ENCODE measurements at regions not wholly inside any gene's neighbourhood (a gene's known extent, or its start where the extent isn't known, plus 50 kb on each side); places are given as distances from the start of the nearest gene placed in this dataset.

- Histone ChIP-seq H3K27ac (ENCODE audit: low read depth in 1 of 2, low read length in 1 of 2) (no peak overlapping the region), H3K27me3 (ENCODE audit: control insufficient read depth in 2 of 2, insufficient read depth in 1 of 2, low read length in 1 of 2) (no peaks in the 10 kb centered on the region), H3K4me3 (ENCODE audit: low read length in 2 of 2) (no peak overlapping the region), H3K36me3 (ENCODE audit: control insufficient read depth in 2 of 2, insufficient read depth in 2 of 2, low read length in 1 of 2) (no peaks in the 10 kb centered on the region), H3K4me1 (ENCODE audit: control insufficient read depth in 2 of 2, insufficient read depth in 2 of 2, low read length in 2 of 2) (no peaks in the 10 kb centered on the region), H3K9me3 (ENCODE audit: control insufficient read depth in 2 of 2, insufficient read depth in 1 of 2, low read length in 1 of 2) (peaks cover 0 to 5% of the 10 kb centered on the region in 2 donors)
- WGBS, result 89% methylated on average over 4 of the region's 4 CpGs
- no peak for DNase-seq (ENCODE audit: low read depth in 6 of 9, low spot score in 9 of 9)
Measured at GRCh38 chr2:103616891-103617290, 855.1 kb downstream of the TMEM182 start.

GRCh38 chr2:103618112-103618511 lies 856.3 kb downstream of the TMEM182 start:
- Histone ChIP-seq H3K4me1 (ENCODE audit: control insufficient read depth in 2 of 2, insufficient read depth in 2 of 2, low read length in 2 of 2) (no peaks in the 10 kb centered on the region), H3K9me3 (ENCODE audit: control insufficient read depth in 2 of 2, insufficient read depth in 1 of 2, low read length in 1 of 2) (peaks cover 0 to 5% of the 10 kb centered on the region in 2 donors), H3K27me3 (ENCODE audit: control insufficient read depth in 2 of 2, insufficient read depth in 1 of 2, low read length in 1 of 2) (no peaks in the 10 kb centered on the region), H3K4me3 (ENCODE audit: low read length in 2 of 2) (no peak overlapping the region), H3K27ac (ENCODE audit: low read depth in 1 of 2, low read length in 1 of 2) (no peak overlapping the region), H3K36me3 (ENCODE audit: control insufficient read depth in 2 of 2, insufficient read depth in 2 of 2, low read length in 1 of 2) (no peaks in the 10 kb centered on the region)
- no peak for DNase-seq (ENCODE audit: low read depth in 6 of 9, low spot score in 9 of 9)
- 92% methylated on average over 2 of the region's 2 CpGs for whole genome bisulfite sequencing

DNA sequence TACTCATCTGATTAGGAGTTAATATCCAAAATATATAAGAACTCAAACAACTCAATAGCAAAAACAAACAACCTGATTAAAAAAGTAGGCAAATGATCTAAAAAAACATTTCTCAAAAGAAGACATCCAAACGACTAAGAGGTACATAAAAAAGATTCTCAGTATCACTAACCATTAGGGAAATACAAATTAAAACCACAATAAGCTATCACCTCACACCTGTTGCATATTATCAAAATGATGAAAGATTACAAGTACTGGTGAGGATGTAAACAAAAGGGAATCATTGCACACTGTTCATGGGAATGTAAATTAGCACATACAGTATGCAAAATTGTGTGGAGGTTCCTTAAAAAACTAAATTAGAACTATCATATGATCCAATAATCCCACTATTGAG lies 865.5 kb downstream of the TMEM182 start:
- DNase-seq (ENCODE audit: low read depth in 6 of 9, low spot score in 9 of 9), result no peak
- no peaks in the 10 kb centered on the region for H3K9me3 ChIP-seq (ENCODE audit: control insufficient read depth in 2 of 2, insufficient read depth in 1 of 2, low read length in 1 of 2)
- H3K4me3 ChIP-seq (ENCODE audit: low read length in 2 of 2), result no peak overlapping the region
- no peaks in the 10 kb centered on the region for H3K36me3 ChIP-seq (ENCODE audit: control insufficient read depth in 2 of 2, insufficient read depth in 2 of 2, low read length in 1 of 2)
- 51% methylated on average over 1 of the region's 1 CpG for WGBS
- no peaks in the 10 kb centered on the region for H3K27me3 ChIP-seq (ENCODE audit: control insufficient read depth in 2 of 2, insufficient read depth in 1 of 2, low read length in 1 of 2)
- no peaks in the 10 kb centered on the region for H3K4me1 ChIP-seq (ENCODE audit: control insufficient read depth in 2 of 2, insufficient read depth in 2 of 2, low read length in 2 of 2)
- no peak overlapping the region for H3K27ac ChIP-seq (ENCODE audit: low read depth in 1 of 2, low read length in 1 of 2)

DNA sequence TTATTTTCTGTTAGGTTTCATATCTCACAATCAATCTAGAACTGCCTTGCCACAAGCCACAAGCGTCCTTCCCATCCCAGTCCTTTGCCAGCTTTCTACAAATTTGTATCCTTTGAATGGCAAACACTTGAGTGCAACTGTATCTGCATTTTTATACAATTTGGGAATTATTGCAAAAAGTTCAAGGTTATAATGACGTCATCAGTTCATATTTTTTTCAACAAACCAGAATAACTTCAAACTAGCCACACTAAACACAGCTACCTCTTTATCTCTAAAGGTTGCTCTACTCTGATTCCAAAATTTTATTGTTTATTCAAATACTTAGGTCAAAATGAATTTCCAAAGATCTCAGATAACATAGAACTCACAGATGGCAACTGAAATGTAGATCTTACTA lies 877.1 kb downstream of the TMEM182 start:
- H3K9me3 ChIP-seq (ENCODE audit: control insufficient read depth in 2 of 2, insufficient read depth in 1 of 2, low read length in 1 of 2), result no peaks in the 10 kb centered on the region
- H3K4me1 ChIP-seq (ENCODE audit: control insufficient read depth in 2 of 2, insufficient read depth in 2 of 2, low read length in 2 of 2), result no peaks in the 10 kb centered on the region
- WGBS, result 65% methylated on average over 2 of the region's 2 CpGs
- DNase-seq (ENCODE audit: low read depth in 6 of 9, low spot score in 9 of 9), result no peak
- no peak overlapping the region for H3K27ac ChIP-seq (ENCODE audit: low read depth in 1 of 2, low read length in 1 of 2)
- no peak overlapping the region for H3K4me3 ChIP-seq (ENCODE audit: low read length in 2 of 2)
- no peaks in the 10 kb centered on the region for H3K27me3 ChIP-seq (ENCODE audit: control insufficient read depth in 2 of 2, insufficient read depth in 1 of 2, low read length in 1 of 2)
- no peaks in the 10 kb centered on the region for H3K36me3 ChIP-seq (ENCODE audit: control insufficient read depth in 2 of 2, insufficient read depth in 2 of 2, low read length in 1 of 2)

DNA sequence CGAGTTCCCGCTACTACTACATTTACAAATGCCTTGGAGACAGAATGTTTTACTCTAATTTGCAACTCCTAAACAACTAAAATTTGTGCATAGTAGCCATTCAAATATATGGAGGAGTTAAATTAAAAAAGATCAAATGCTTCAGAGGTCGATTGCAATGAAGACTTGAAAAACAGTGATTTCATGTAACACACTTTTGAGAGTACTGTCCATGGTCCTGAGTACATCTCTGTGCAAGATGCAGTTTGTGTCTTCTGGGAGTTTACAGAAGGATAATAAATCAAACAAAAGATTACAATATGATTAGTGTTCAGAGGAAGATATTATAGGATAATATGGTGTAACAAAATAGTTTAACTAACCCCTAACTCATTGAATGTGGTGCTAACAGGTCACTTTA lies 894.7 kb downstream of the TMEM182 start:
- Histone ChIP-seq H3K27ac (ENCODE audit: low read depth in 1 of 2, low read length in 1 of 2) (no peak overlapping the region), H3K36me3 (ENCODE audit: control insufficient read depth in 2 of 2, insufficient read depth in 2 of 2, low read length in 1 of 2) (no peaks in the 10 kb centered on the region), H3K27me3 (ENCODE audit: control insufficient read depth in 2 of 2, insufficient read depth in 1 of 2, low read length in 1 of 2) (no peaks in the 10 kb centered on the region), H3K4me3 (ENCODE audit: low read length in 2 of 2) (no peak overlapping the region), H3K4me1 (ENCODE audit: control insufficient read depth in 2 of 2, insufficient read depth in 2 of 2, low read length in 2 of 2) (no peaks in the 10 kb centered on the region), H3K9me3 (ENCODE audit: control insufficient read depth in 2 of 2, insufficient read depth in 1 of 2, low read length in 1 of 2) (no peaks in the 10 kb centered on the region)
- 82% methylated on average over 3 of the region's 3 CpGs for WGBS
- no peak for DNase-seq (ENCODE audit: low read depth in 6 of 9, low spot score in 9 of 9)

DNA sequence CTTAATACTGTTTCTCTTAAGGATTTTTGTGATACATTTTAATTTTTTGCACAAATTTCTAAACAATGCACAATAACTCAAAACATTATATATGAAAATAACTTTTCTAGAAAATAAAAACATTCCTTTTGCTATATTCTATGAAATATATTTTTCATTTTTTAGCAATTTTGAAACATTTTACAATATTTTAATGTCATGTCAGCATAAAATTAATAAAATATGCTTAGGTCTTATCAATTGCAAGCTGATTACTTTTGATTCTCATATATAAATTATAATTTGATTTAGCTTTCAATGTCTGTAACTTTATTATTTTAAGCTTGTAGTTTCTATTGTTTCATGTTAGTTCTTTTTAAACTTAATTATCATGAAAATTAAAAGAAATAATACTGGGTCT lies 898.7 kb downstream of the TMEM182 start:
- Histone ChIP-seq H3K36me3 (ENCODE audit: control insufficient read depth in 2 of 2, insufficient read depth in 2 of 2, low read length in 1 of 2) (no peaks in the 10 kb centered on the region), H3K4me1 (ENCODE audit: control insufficient read depth in 2 of 2, insufficient read depth in 2 of 2, low read length in 2 of 2) (no peaks in the 10 kb centered on the region), H3K27me3 (ENCODE audit: control insufficient read depth in 2 of 2, insufficient read depth in 1 of 2, low read length in 1 of 2) (no peaks in the 10 kb centered on the region), H3K9me3 (ENCODE audit: control insufficient read depth in 2 of 2, insufficient read depth in 1 of 2, low read length in 1 of 2) (no peaks in the 10 kb centered on the region), H3K27ac (ENCODE audit: low read depth in 1 of 2, low read length in 1 of 2) (no peak overlapping the region), H3K4me3 (ENCODE audit: low read length in 2 of 2) (no peak overlapping the region)
- DNase-seq (ENCODE audit: low read depth in 6 of 9, low spot score in 9 of 9), result no peak

GRCh38 chr2:103660947-103661346 lies 899.1 kb downstream of the TMEM182 start:
- no peaks in the 10 kb centered on the region for H3K27me3 ChIP-seq (ENCODE audit: control insufficient read depth in 2 of 2, insufficient read depth in 1 of 2, low read length in 1 of 2)
- WGBS, result 74% methylated on average over 1 of the region's 1 CpG
- no peak for DNase-seq (ENCODE audit: low read depth in 6 of 9, low spot score in 9 of 9)

DNA sequence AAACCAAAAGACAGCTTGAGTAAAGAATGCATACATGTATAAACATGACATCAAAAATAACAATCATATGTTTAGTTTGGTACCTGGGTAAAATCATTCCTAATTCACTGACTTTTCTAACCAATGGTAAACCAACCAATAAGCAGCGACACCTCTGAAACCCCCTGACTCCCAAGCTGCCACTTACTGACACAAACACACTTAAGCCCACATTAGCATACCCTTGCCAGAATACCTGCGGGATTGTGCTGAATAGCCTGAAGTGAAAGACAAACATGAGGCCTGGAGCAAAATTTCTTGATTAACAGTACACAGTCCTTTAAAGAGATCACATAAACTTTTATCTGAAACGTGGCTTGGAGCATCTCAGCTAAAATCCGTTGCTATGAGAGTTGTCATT lies 902.9 kb downstream of the TMEM182 start:
- no peaks in the 10 kb centered on the region for H3K4me1 ChIP-seq (ENCODE audit: control insufficient read depth in 2 of 2, insufficient read depth in 2 of 2, low read length in 2 of 2)
- no peak overlapping the region for H3K27ac ChIP-seq (ENCODE audit: low read depth in 1 of 2, low read length in 1 of 2)
- DNase-seq (ENCODE audit: low read depth in 6 of 9, low spot score in 9 of 9), result no peak
- WGBS, result 46% methylated on average over 4 of the region's 4 CpGs
- no peaks in the 10 kb centered on the region for H3K9me3 ChIP-seq (ENCODE audit: control insufficient read depth in 2 of 2, insufficient read depth in 1 of 2, low read length in 1 of 2)
- no peaks in the 10 kb centered on the region for H3K36me3 ChIP-seq (ENCODE audit: control insufficient read depth in 2 of 2, insufficient read depth in 2 of 2, low read length in 1 of 2)
- H3K27me3 ChIP-seq (ENCODE audit: control insufficient read depth in 2 of 2, insufficient read depth in 1 of 2, low read length in 1 of 2), result no peaks in the 10 kb centered on the region
- H3K4me3 ChIP-seq (ENCODE audit: low read length in 2 of 2), result no peak overlapping the region

More at GRCh38 chr2:103660947-103661346, 899.1 kb downstream of the TMEM182 start:
- Histone ChIP-seq H3K27ac (ENCODE audit: low read depth in 1 of 2, low read length in 1 of 2) (no peak overlapping the region), H3K9me3 (ENCODE audit: control insufficient read depth in 2 of 2, insufficient read depth in 1 of 2, low read length in 1 of 2) (no peaks in the 10 kb centered on the region), H3K4me3 (ENCODE audit: low read length in 2 of 2) (no peak overlapping the region), H3K36me3 (ENCODE audit: control insufficient read depth in 2 of 2, insufficient read depth in 2 of 2, low read length in 1 of 2) (no peaks in the 10 kb centered on the region), H3K4me1 (ENCODE audit: control insufficient read depth in 2 of 2, insufficient read depth in 2 of 2, low read length in 2 of 2) (no peaks in the 10 kb centered on the region)

DNA sequence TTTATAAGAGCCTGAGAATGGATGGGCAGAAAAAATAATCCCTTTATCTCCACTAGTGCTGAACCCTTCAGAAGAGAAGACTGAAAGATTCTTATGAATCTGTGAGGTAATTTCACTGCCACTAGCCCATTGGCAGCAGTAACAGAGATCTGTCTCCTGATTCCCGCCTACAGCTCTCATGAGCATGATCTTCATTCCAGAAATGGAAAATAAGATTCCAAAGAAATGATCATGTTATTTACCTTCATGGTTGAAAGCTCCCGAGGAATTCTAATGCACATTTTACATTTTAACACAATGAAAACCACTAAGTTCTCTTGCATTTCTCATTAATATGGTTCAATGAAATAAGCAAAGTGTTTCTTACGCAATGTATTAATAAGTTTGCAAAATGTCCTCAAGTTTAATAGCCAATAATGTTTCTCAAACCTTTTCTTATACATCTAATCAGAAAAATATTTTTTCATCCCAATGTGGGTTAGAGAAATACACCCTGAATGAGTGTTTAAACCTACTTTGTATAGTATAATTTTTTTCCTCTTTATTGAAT lies 905.6 kb downstream of the TMEM182 start:
- no peaks in the 10 kb centered on the region for H3K9me3 ChIP-seq (ENCODE audit: control insufficient read depth in 2 of 2, insufficient read depth in 1 of 2, low read length in 1 of 2)

DNA sequence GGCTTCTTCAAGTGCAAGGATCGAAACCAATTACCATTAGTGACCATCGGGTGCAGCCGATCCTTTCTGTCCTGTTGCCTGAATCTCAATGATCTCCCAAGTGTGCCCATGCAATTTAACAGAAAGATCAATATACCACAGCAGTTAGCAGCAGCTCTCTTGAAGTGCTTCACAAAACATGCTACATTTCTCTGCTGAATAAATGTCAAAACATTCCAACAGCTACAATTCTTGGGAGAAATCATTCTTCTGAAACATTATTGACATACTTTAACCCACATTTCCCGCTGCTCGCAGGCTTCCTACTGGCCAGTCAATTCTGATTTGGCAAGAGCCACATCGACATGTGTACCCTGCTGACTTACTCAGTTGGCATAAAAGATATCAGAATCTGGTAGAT lies 907.7 kb downstream of the TMEM182 start:
- Histone ChIP-seq H3K9me3 (ENCODE audit: control insufficient read depth in 2 of 2, insufficient read depth in 1 of 2, low read length in 1 of 2) (peaks cover 0 to 3% of the 10 kb centered on the region in 2 donors), H3K27me3 (ENCODE audit: control insufficient read depth in 2 of 2, insufficient read depth in 1 of 2, low read length in 1 of 2) (no peaks in the 10 kb centered on the region), H3K4me1 (ENCODE audit: control insufficient read depth in 2 of 2, insufficient read depth in 2 of 2, low read length in 2 of 2) (no peaks in the 10 kb centered on the region), H3K36me3 (ENCODE audit: control insufficient read depth in 2 of 2, insufficient read depth in 2 of 2, low read length in 1 of 2) (no peaks in the 10 kb centered on the region), H3K4me3 (ENCODE audit: low read length in 2 of 2) (no peak overlapping the region), H3K27ac (ENCODE audit: low read depth in 1 of 2, low read length in 1 of 2) (no peak overlapping the region)
- DNase-seq (ENCODE audit: low read depth in 6 of 9, low spot score in 9 of 9), result no peak
- 91% methylated on average over 6 of the region's 6 CpGs for WGBS

More for the DNA sequence above, 905.6 kb downstream of the TMEM182 start:
- no peak for DNase-seq (ENCODE audit: low read depth in 6 of 9, low spot score in 9 of 9)
- Histone ChIP-seq H3K4me3 (ENCODE audit: low read length in 2 of 2) (no peak overlapping the region), H3K4me1 (ENCODE audit: control insufficient read depth in 2 of 2, insufficient read depth in 2 of 2, low read length in 2 of 2) (no peaks in the 10 kb centered on the region), H3K36me3 (ENCODE audit: control insufficient read depth in 2 of 2, insufficient read depth in 2 of 2, low read length in 1 of 2) (no peaks in the 10 kb centered on the region), H3K27me3 (ENCODE audit: control insufficient read depth in 2 of 2, insufficient read depth in 1 of 2, low read length in 1 of 2) (no peaks in the 10 kb centered on the region), H3K27ac (ENCODE audit: low read depth in 1 of 2, low read length in 1 of 2) (no peak overlapping the region)
- 90% methylated on average over 3 of the region's 3 CpGs for WGBS

Measured in thymus (tissue), 11 donors.